Body of pancreas (tissue), 4 donors: ENCODE measurements at regions not wholly inside any gene's neighbourhood (a gene's known extent, or its start where the extent isn't known, plus 50 kb on each side); places are given as distances from the start of the nearest gene placed in this dataset.

Experiments used
- ATAC-seq: fragments of 150-250 bp; one replicate; pipeline ENCODE4 v1.9.1; 2016
- DNase-seq, 4 donors: peaks; one replicate each; pipeline ENCODE4 v3.0.0-alpha.2; 2019
- H3K27ac ChIP-seq, 4 donors: fragments of 200-600 bp; sonication (generic); 1 replicate in 3 of 4; 2 replicates in 1 of 4; pipeline versions ENCODE4 v1.5.1 to v1.6.1; 2016 to 2019; ENCODE audit warnings: mild to moderate bottlenecking in 1 of 4, mixed read lengths in 1 of 4, moderate library complexity in 1 of 4
- H3K27me3 ChIP-seq, 2 donors: fragments of 200-600 bp; sonication (generic); one replicate each; pipeline ENCODE4 v1.6.0; 2016; ENCODE audit warnings: mild to moderate bottlenecking in 1 of 2
- H3K36me3 ChIP-seq, 2 donors: fragments of 200-600 bp; sonication (generic); replicated peaks in 1 of 2; 2 replicates each; pipeline ENCODE4 v1.5.1; 2016; ENCODE audit warnings: low read depth in 2 of 2; ENCODE audit not compliant: insufficient read depth in 1 of 2
- H3K4me1 ChIP-seq: fragments of 200-600 bp; sonication (generic); one replicate; pipeline ENCODE4 v1.6.0; 2016
- H3K4me3 ChIP-seq, 2 donors: fragments of 200-600 bp; sonication (generic); 1 replicate in 1 of 2; 2 replicates in 1 of 2; pipeline ENCODE4 v1.5.1; 2016 to 2019
- H3K9me3 ChIP-seq, 3 donors: fragments of 200-600 bp; sonication (generic); 1 replicate in 2 of 3; 2 replicates in 1 of 3; pipeline ENCODE4 v1.5.1; 2016
- CTCF ChIP-seq, 7 experiments: fragments of 450-650 bp in 4 of 7; fragments of 200-600 bp in 3 of 7; sonication (generic) in 3 of 7; IDR thresholded peaks; one replicate each; pipeline ENCODE4 v1.5.1; 2016 to 2019; ENCODE audit warnings: antibody characterized with exemption in 7 of 7
- POLR2A ChIP-seq, 3 donors: fragments of 450-650 bp; IDR thresholded peaks; one replicate each; pipeline ENCODE4 v1.6.1; 2016; ENCODE audit warnings: antibody characterized with exemption in 3 of 3, mild to moderate bottlenecking in 2 of 3
- WGBS, 2 donors: methylation state at CpG; one replicate each; pipeline ENCODE4 v1.1.5; 2017; 5-methylcytosine and 5-hydroxymethylcytosine counted together
- intact Hi-C: fragments of 100-400 bp; cut with DNase I; formaldehyde crosslinking; loops from one replicate; pipeline ENCODE4 v1.15.1; 2023

DNA sequence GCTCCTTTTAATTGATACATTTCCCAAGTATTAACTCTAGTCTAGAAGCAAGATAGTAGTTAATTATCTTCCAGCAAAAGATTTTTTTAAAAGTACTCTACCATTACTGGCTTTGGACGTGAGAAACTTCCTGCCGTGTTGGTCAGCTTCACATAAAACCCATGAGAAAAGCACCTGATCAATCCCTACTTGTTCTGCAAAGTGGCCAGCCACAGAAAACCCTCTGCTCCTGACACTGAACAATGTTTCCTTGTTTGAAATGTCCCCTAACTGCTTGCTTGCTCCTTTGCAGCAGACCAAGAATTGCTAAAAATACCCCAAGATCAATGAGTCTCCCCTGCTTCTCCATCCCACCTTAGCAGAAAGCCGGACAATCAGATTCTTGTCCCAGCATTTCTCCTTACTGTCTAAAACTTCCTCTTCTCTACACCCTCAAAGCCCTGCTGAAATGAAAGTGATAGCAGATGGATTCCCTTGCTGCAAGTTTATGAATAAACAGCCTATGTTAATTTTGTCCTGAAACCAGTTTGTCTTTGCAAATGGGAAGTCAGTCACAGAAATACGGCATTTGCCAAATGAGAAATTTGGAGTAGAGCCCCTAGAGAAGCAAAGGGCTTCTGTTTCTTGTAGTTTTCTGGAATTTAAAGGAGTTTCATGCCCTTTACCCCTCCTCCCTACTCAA, 207.1 kb upstream of the ARHGAP20 start:
- H3K4me1 ChIP-seq, result peaks cover 13% of the 10 kb centered on the region
- H3K4me3 ChIP-seq, result no peak overlapping the region
- peak overlapping the region in 3 of 4 donors; percentile 23 to 65 (median 56) for H3K27ac ChIP-seq
- intact Hi-C loops, result no loop called here
- ATAC-seq (no peak), DNase-seq (no peak)
- TF ChIP-seq CTCF (IDR thresholded peaks at IDR 0.05) (no peak), POLR2A (IDR thresholded peaks at IDR 0.05) (no peak)
- no peaks in the 10 kb centered on the region for H3K36me3 ChIP-seq
- H3K27me3 ChIP-seq, result no peaks in the 10 kb centered on the region
- H3K9me3 ChIP-seq, result no peaks in the 10 kb centered on the region
- 23 to 39% methylated on average over 4 of the region's 4 CpGs for WGBS, 2 donors

DNA sequence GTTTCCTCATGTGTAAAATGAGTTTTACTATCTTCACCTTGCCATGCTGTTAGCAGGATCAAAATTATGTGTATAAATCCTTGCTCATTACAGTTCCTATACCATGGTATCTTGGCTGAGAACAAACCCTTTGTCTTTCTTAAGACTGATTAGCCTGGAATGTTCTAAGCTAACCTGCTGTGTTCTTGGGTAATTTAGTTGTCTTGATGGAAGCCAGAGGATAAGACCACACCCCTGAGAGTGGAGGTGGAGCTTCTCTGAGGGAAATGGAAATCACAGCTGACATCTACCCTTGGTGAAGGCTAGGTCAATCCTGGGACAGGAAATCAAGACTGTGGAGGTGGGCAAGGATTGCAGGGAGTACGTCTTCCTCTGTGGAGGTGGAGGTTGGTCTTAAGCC, 206.1 kb upstream of the ARHGAP20 start:
- intact Hi-C loops, result no loop called here
- DNase-seq (no peak), ATAC-seq (no peak)
- 68 to 80% methylated on average over 1 of the region's 1 CpG for WGBS, 2 donors
- H3K9me3 ChIP-seq, result no peaks in the 10 kb centered on the region
- H3K27ac ChIP-seq, result peak overlapping the region in 3 of 4 donors; percentile 23 to 65 (median 56)
- no peak for TF ChIP-seq CTCF (IDR thresholded peaks at IDR 0.05)
- TF ChIP-seq POLR2A (IDR thresholded peaks at IDR 0.05), result no peak
- no peak overlapping the region for H3K4me3 ChIP-seq
- no peaks in the 10 kb centered on the region for H3K36me3 ChIP-seq
- no peaks in the 10 kb centered on the region for H3K27me3 ChIP-seq
- peaks cover 13% of the 10 kb centered on the region for H3K4me1 ChIP-seq

DNA sequence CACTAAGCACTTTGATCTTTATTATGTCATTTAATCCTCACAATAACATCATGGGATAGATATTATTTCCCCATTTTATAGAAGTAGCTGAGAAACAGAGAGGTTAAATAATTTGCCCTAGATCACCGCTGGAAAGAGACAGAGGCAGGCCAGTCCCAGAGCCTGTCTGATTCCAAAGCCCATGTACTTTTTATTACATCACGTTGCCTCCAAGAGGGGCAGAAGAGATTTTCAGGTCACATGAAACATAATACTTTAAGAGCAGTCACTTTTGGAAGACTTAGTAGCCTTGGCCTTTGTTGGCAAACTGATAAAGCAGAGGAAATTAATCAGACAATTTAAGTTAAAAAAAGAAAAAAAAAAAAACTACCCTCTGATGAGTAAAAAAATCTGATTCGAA, 200.2 kb upstream of the ARHGAP20 start:
- Histone ChIP-seq H3K36me3 (no peaks in the 10 kb centered on the region), H3K27me3 (no peaks in the 10 kb centered on the region), H3K27ac (no peak overlapping the region), H3K4me1 (no peaks in the 10 kb centered on the region), H3K9me3 (no peaks in the 10 kb centered on the region), H3K4me3 (no peak overlapping the region)
- no peak for ATAC-seq
- no peak for DNase-seq
- intact Hi-C loops, result no loop called here
- 66 to 67% methylated on average over 3 of the region's 3 CpGs for WGBS, 2 donors
- no peak for TF ChIP-seq CTCF (IDR thresholded peaks at IDR 0.05)
- TF ChIP-seq POLR2A (IDR thresholded peaks at IDR 0.05), result no peak

DNA sequence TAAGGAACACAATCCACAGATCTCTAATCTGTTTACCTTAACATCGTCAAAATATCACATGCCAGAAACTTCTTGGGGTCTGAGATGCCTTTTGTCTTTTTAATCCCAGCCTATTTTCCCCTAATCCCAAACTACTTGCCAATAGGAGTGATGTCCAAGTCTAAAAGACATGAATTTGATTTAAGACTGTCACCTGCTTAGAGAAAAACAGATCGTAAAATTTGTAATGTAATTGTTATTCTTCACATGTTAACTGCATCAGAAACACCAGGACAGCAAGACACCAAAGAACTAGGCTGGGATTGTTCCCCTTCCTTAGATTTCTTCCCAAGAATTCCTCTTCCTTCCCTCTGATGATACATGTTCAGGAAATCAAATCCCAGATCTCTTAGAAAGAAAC, 198.1 kb upstream of the ARHGAP20 start:
- no peak for TF ChIP-seq CTCF (IDR thresholded peaks at IDR 0.05)
- TF ChIP-seq POLR2A (IDR thresholded peaks at IDR 0.05), result no peak
- intact Hi-C loops, result no loop called here
- Histone ChIP-seq H3K27me3 (no peaks in the 10 kb centered on the region), H3K36me3 (no peaks in the 10 kb centered on the region), H3K9me3 (no peaks in the 10 kb centered on the region), H3K4me1 (no peaks in the 10 kb centered on the region), H3K27ac (no peak overlapping the region), H3K4me3 (no peak overlapping the region)
- ATAC-seq (no peak), DNase-seq (no peak)
- 44 to 50% methylated on average over 2 of the region's 2 CpGs for WGBS, 2 donors

DNA sequence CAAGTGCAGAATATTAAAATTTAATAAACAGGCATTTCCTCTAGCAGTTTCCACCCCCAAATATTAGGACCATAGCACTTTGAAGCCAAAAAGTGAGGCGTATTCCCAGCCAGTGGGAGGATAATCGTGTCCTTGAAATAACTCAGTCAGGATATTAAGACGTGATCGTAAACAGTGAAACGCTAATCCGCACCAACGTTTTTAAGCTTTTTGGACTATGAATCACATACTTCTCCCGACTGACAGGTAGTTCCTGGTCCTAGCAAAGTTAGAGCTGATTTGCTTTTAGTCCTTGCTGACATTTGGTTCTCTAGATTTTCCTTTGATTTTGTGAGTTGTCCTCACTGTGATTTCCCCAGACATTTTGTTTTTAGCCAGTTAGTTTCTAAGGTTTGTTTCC, 197.1 kb upstream of the ARHGAP20 start:
- no peaks in the 10 kb centered on the region for H3K4me1 ChIP-seq
- intact Hi-C loops, result no loop called here
- DNase-seq, result no peak
- no peak for ATAC-seq
- H3K27ac ChIP-seq, result no peak overlapping the region
- no peaks in the 10 kb centered on the region for H3K9me3 ChIP-seq
- WGBS, 2 donors, result 26 to 30% methylated on average over 8 of the region's 8 CpGs
- no peaks in the 10 kb centered on the region for H3K36me3 ChIP-seq
- H3K27me3 ChIP-seq, result no peaks in the 10 kb centered on the region
- no peak overlapping the region for H3K4me3 ChIP-seq
- TF ChIP-seq POLR2A (IDR thresholded peaks at IDR 0.05) (no peak), CTCF (IDR thresholded peaks at IDR 0.05) (no peak)
